ENCODE measurements at regions not wholly inside any gene's neighbourhood (a gene's known extent, or its start where the extent isn't known, plus 50 kb on each side); places are given as distances from the start of the nearest gene placed in this dataset.

DNA sequence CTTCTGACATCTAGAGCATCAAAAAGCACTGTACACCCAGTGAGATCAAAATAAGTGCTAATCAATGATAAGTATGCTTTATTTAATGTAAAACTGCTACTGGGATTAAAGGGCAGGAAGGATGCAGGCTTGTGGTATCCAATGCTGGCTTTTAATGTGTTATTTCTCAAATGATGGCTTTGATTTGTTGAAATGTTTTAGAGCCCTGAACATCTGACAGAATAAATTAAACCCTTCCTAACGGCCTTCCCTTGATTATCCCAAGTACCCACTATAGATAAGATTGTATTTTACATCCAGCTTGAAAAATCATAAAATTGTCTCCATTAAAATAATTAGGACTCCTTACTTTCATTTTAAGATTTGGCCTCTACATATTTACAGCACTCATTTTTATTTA, 382.9 kb downstream of the HNRNPD start:
- no peak for DNase-seq

DNA sequence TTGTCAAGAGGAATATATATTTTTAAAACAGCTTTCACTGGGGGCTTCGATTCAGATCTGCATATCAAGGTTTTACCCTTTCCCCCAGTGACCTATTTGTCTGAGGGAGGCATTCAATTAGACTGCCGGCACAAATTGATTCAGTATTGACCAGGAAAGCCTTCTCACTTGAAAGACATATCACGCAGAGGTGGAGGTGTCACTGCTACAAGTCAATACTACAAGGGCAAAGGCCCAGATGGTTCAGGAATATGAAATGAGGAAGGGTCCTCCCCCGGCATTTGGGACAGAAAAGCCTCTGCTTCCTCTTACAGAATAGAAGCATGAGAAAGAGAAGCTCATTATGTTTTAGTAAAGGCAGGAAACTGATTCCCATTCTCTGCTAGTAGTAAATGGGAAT, 383.6 kb downstream of the HNRNPD start:
- DNase-seq, result no peak

- no peak for DNase-seq
Measured at GRCh38 chr4:81989202-81989601, 384.6 kb downstream of the HNRNPD start.

GRCh38 chr4:81988178-81988577, 385.6 kb downstream of the HNRNPD start:
- DNase-seq, result no peak

- DNase-seq, result no peak
Measured at GRCh38 chr4:81984746-81985145, 389.0 kb downstream of the HNRNPD start.

GRCh38 chr4:81982846-81983540, 390.8 kb downstream of the HNRNPD start:
- DNase-seq, result no peak

- DNase-seq, result no peak
Measured at GRCh38 chr4:81981218-81981617, 392.6 kb downstream of the HNRNPD start.

DNA sequence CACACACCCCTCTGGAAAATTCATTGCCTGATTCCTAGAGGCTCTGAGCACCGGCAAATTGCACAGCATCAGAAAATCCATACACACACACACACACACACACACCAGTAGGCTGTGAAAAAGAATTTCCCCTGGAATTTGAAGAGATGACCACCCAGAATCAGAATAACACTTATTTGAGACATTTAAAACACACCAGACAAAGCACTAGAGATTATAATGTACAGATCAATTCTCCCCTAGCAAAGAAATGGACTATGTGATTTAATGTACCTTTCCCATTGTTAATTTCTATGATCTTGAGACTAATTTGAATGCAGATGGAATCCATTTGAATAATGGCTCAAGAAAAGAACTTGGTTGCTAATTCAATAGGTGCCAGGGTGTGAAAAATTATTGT, 399.3 kb downstream of the HNRNPD start:
- no peak for DNase-seq

- no peak for DNase-seq
Measured at GRCh38 chr4:81971637-81972381, 402.0 kb downstream of the HNRNPD start.

DNA sequence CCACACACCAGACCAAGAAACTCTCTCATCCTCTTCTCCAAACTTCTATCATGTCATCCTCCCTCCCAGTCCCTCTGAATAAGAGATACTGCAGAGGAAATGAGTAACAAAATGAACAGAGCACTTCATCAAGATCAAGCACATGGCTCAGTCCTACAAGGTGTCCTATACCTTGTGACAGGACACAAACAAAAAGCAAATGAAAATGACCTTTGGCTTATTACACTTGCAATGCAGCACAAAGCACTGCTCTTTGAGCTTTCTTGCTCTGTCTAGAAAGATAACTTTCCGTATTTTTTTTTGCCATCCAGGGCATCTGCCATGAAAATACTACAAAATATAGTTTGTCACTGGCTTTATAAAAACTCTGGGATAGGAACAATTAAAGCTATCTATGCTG, 402.7 kb downstream of the HNRNPD start:
- no peak for DNase-seq

DNA sequence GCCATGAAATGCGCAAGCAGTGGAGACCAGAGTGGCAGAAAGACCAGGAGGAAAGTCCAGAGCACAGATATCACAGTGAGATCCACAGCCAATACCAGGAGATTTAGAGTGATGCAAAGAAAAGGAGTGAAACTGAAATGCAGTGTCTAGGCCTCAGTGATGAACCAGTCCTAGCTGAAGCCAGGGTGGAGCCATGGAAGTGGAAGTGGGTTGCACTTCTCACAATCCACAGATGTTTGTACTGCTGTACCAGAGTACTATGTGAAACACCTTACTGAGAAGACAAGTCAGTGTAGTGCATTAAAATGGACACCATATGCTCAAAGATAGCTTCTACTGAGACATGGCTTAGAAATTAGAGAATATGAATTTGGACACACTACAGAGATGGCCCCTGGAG, 403.3 kb downstream of the HNRNPD start:
- no peak for DNase-seq

- DNase-seq, result no peak
Measured at GRCh38 chr4:81966676-81967075, 407.1 kb downstream of the HNRNPD start.

- no peak for DNase-seq
Measured at GRCh38 chr4:81965911-81966310, 407.9 kb downstream of the HNRNPD start.

GRCh38 chr4:81965454-81965853, 408.3 kb downstream of the HNRNPD start:
- DNase-seq, result no peak

- no peak for DNase-seq
Measured at GRCh38 chr4:81963763-81964020, 410.1 kb downstream of the HNRNPD start.

- DNase-seq, result no peak
Measured at GRCh38 chr4:81963015-81963762, 410.6 kb downstream of the HNRNPD start.

DNA sequence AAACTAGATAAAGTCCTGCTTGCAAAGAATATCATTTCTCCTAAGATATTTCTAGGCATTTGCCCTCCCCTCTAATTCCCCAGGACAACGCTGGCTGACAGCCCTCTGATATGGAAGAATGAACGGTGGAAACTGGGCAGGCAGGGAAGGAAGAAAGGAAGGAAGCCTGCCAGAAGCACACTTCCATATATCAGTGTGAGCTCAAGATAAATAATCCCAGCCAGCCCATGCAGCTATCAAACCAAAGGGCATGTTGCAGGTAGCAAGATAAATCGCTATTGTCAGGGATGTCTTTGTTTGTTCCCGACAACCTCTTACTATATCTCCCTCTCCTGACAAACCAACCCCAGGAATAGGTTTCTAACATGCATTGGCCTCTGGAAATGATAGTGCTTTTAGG, 412.8 kb downstream of the HNRNPD start:
- DNase-seq, result no peak

GRCh38 chr4:81954271-81954670, 419.5 kb downstream of the HNRNPD start:
- DNase-seq, result no peak

DNA sequence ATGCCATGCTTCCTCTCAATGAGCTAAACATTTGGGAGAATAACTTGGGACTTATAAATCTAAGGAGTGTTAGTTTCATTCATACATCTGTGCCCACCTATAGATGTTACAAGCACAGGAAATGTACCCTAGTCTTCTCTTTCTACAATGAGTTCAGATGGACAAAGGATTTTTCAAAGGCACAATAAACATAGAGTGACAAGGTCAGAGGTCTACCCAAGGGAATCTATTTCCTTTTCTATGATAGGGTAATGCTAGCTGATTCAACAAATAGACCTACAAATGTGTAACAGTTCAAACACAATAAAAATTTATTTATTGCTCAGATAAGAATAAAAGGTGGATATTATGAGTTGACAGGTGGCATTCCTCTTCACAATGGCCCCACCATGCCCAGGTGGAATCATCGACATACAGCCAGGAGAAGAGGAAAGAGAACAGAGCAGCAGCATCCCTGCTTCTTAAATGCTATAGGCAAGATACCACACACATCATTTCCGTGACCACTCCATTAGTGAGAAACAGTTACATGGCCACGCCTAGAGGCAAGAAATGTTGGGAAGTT, 421.8 kb downstream of the HNRNPD start:
- DNase-seq, result no peak

GRCh38 chr4:81946996-81947395, 426.8 kb downstream of the HNRNPD start:
- no peak for DNase-seq

- DNase-seq, result no peak
Measured at GRCh38 chr4:81930506-81931238, 443.1 kb downstream of the HNRNPD start.

DNA sequence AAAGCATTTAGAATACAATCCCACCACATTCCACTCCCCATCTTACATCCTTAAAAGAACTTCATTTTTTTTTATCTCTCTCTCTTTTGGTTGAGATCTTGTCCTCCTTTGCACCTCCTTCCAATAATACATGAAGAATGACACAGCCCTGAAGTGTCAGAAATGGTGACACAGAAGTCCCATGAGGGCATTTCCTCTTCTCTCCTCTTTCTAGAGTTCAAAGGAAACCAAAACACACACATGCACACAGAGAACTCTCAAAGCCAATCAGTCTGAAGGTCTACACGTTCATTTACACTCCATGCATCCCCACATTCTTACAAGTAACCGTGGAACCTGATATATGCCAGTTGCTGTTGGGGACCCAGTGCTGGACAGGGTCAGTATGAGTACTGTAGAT, 450.7 kb downstream of the HNRNPD start:
- DNase-seq, result no peak

GRCh38 chr4:81922313-81922712, 450.6 kb upstream of the RASGEF1B start:
- DNase-seq, result no peak

Measured in NCI-H1092 treated with DMSO at 0.1 percent for 48 hours (cell line).